Ascending aorta (tissue), 2 donors: ENCODE measurements at regions not wholly inside any gene's neighbourhood (a gene's known extent, or its start where the extent isn't known, plus 50 kb on each side); places are given as distances from the start of the nearest gene placed in this dataset.
"Not testable (repeated sequence)": the region's sequence is repeated elsewhere in the genome, so short reads cannot be mapped to it uniquely, and the experiment has no call there.

ENCODE experiments used
- DNase-seq, 2 donors: peaks; one replicate each; pipeline ENCODE4 v3.0.0-alpha.2; 2019; ENCODE audit warnings: low spot score in 2 of 2
- H3K27ac ChIP-seq, 2 donors: fragments of 200-600 bp; sonication (generic); one replicate each; pipeline ENCODE4 v1.5.1; 2016 to 2017; ENCODE audit warnings: mild to moderate bottlenecking in 1 of 2
- H3K27me3 ChIP-seq: fragments of 200-600 bp; sonication (generic); one replicate; pipeline ENCODE4 v1.5.1; 2017
- H3K36me3 ChIP-seq, 2 donors: fragments of 200-600 bp; sonication (generic); one replicate each; pipeline ENCODE4 v1.5.1; 2016
- H3K4me1 ChIP-seq, 2 donors: fragments of 200-600 bp; sonication (generic); one replicate each; pipeline ENCODE4 v1.5.1; 2016 to 2017; ENCODE audit warnings: mild to moderate bottlenecking in 1 of 2
- H3K4me3 ChIP-seq, 2 donors: fragments of 200-600 bp; sonication (generic); one replicate each; pipeline ENCODE4 v1.5.1; 2016 to 2017; ENCODE audit warnings: mild to moderate bottlenecking in 1 of 2
- H3K9me3 ChIP-seq, 2 donors: fragments of 200-600 bp; sonication (generic); one replicate each; pipeline ENCODE4 v1.5.1; 2016
- CTCF ChIP-seq, 3 experiments: fragments of 200-600 bp in 2 of 3; fragments of 450-650 bp in 1 of 3; sonication (generic) in 2 of 3; IDR thresholded peaks; one replicate each; pipeline ENCODE4 v1.5.1; 2016 to 2019; ENCODE audit warnings: antibody characterized with exemption in 3 of 3, mild to moderate bottlenecking in 1 of 3, moderate library complexity in 1 of 3
- intact Hi-C: fragments of 100-400 bp; cut with DNase I; formaldehyde crosslinking; loops from one replicate; pipeline ENCODE4 v1.15.1; 2023

DNA sequence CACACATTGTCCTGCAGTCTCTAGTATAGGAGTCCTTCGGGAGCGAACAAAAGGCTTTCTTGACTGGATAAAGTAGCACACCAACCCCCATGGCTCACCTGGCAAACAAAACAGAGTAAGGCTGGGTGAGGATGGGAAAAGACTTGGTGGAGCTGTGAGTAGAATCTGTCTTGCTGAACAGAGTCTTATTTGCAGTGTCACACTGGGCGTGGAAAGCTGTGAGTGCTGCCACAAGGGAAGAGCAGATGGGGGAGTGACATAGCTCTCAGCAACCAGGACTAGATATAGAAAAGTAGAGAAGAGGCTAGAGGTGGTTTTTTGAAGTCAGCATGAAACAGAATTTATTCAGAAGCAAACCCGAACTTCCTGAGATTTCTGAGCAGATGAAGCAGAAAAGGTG lies 137.2 kb upstream of the ESX1 start:
- no peaks in the 10 kb centered on the region for H3K36me3 ChIP-seq
- no peak overlapping the region for H3K4me3 ChIP-seq
- no peak for DNase-seq
- no peaks in the 10 kb centered on the region for H3K9me3 ChIP-seq
- no peak overlapping the region for H3K27ac ChIP-seq
- TF ChIP-seq CTCF (IDR thresholded peaks at IDR 0.05) = no peak
- intact Hi-C loops = no loop called here
- H3K27me3 ChIP-seq = no peaks in the 10 kb centered on the region
- no peaks in the 10 kb centered on the region for H3K4me1 ChIP-seq

- no peaks in the 10 kb centered on the region for H3K36me3 ChIP-seq
- H3K4me3 ChIP-seq = no peak overlapping the region
- no peaks in the 10 kb centered on the region for H3K9me3 ChIP-seq
- no peak for DNase-seq
- TF ChIP-seq CTCF (IDR thresholded peaks at IDR 0.05) = no peak
- intact Hi-C loops = no loop called here
- H3K4me1 ChIP-seq = no peaks in the 10 kb centered on the region
- H3K27me3 ChIP-seq = no peaks in the 10 kb centered on the region
- H3K27ac ChIP-seq = no peak overlapping the region
Observed at GRCh38 chrX:104376937-104377336, 122.2 kb upstream of the ESX1 start.

GRCh38 chrX:104372547-104372946 lies 117.8 kb upstream of the ESX1 start:
- intact Hi-C loops = no loop called here
- Histone ChIP-seq H3K36me3 (no peaks in the 10 kb centered on the region), H3K27ac (no peak overlapping the region), H3K27me3 (no peaks in the 10 kb centered on the region), H3K4me3 (no peak overlapping the region), H3K4me1 (no peaks in the 10 kb centered on the region), H3K9me3 (no peaks in the 10 kb centered on the region)
- no peak for DNase-seq
- no peak for TF ChIP-seq CTCF (IDR thresholded peaks at IDR 0.05)

GRCh38 chrX:104370089-104370488 lies 115.4 kb upstream of the ESX1 start:
- no peaks in the 10 kb centered on the region for H3K4me1 ChIP-seq
- H3K27me3 ChIP-seq = no peaks in the 10 kb centered on the region
- intact Hi-C loops = no loop called here
- no peaks in the 10 kb centered on the region for H3K36me3 ChIP-seq
- no peak overlapping the region for H3K27ac ChIP-seq
- TF ChIP-seq CTCF (IDR thresholded peaks at IDR 0.05) = no peak
- H3K9me3 ChIP-seq = no peaks in the 10 kb centered on the region
- no peak overlapping the region for H3K4me3 ChIP-seq
- no peak for DNase-seq

- H3K4me3 ChIP-seq, H3K9me3 ChIP-seq, intact Hi-C loops, H3K4me1 ChIP-seq, H3K27me3 ChIP-seq, DNase-seq, H3K36me3 ChIP-seq, H3K27ac ChIP-seq: not testable (repeated sequence)
Observed at GRCh38 chrX:104360774-104361173, 106.0 kb upstream of the ESX1 start.

DNA sequence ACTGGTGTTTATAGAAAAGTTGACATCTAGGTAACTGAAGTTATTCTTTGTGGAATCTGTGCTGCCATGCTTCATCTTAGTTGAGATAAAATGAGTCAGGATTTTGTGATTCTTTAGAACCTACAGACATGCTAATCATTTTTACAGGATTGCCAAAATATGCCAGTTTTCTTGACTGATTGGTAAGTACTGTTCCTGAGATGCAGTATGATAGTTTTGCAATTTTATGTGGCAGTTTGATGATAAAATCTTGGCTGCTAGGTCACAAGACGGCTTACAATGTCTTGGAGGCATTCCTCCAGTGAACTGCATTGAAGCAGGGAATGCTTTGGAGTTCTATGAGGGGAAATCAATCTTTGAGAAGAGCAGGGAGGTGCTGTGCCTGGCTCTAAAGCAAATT lies 104.4 kb upstream of the ESX1 start:
- Histone ChIP-seq H3K36me3 (no peaks in the 10 kb centered on the region), H3K4me3 (no peak overlapping the region), H3K4me1 (no peaks in the 10 kb centered on the region), H3K9me3 (no peaks in the 10 kb centered on the region), H3K27me3 (no peaks in the 10 kb centered on the region), H3K27ac (no peak overlapping the region)
- no peak for DNase-seq
- TF ChIP-seq CTCF (IDR thresholded peaks at IDR 0.05) = no peak
- intact Hi-C loops = no loop called here
